HG03025 (cell line): ENCODE measurements at regions not wholly inside any gene's neighbourhood (a gene's known extent, or its start where the extent isn't known, plus 50 kb on each side); places are given as distances from the start of the nearest gene placed in this dataset.

Experiments
- ATAC-seq: cut with Tn5 transposase; IDR thresholded peaks from one replicate; pipeline ENCODE4 v1.9.1; 2021; ENCODE audit warnings: mild to moderate bottlenecking, moderate library complexity; ENCODE audit not compliant: unreplicated experiment, low FRiP score

GRCh38 chr1:220979371-220979770, 100.1 kb downstream of the HLX start:
- ATAC-seq: no peak

- no peak for ATAC-seq
Observed at GRCh38 chr1:220982686-220983085, 103.4 kb downstream of the HLX start.

- no peak for ATAC-seq
Observed at GRCh38 chr1:220983877-220984635, 104.8 kb downstream of the HLX start.

- ATAC-seq: no peak
Observed at GRCh38 chr1:220990427-220991339, 111.4 kb downstream of the HLX start.

- no peak for ATAC-seq
Observed at GRCh38 chr1:220991506-220991905, 112.3 kb downstream of the HLX start.

- ATAC-seq: no peak
Observed at GRCh38 chr1:220991959-220992704, 112.9 kb downstream of the HLX start.

- ATAC-seq: no peak
Observed at GRCh38 chr1:220992705-220993052, 113.4 kb downstream of the HLX start.

GRCh38 chr1:220994671-220995070, 115.4 kb downstream of the HLX start:
- ATAC-seq: no peak

GRCh38 chr1:220997791-220998190, 118.5 kb downstream of the HLX start:
- ATAC-seq: no peak

GRCh38 chr1:220999872-221000863, 120.9 kb downstream of the HLX start:
- no peak for ATAC-seq

GRCh38 chr1:221001167-221001566, 121.9 kb downstream of the HLX start:
- no peak for ATAC-seq

- no peak for ATAC-seq
Observed at GRCh38 chr1:221002601-221003000, 123.4 kb downstream of the HLX start.

GRCh38 chr1:221011145-221011544, 131.9 kb downstream of the HLX start:
- no peak for ATAC-seq

- no peak for ATAC-seq
Observed at GRCh38 chr1:221012120-221012519, 132.9 kb downstream of the HLX start.

- ATAC-seq: no peak
Observed at GRCh38 chr1:221013691-221014660, 134.7 kb downstream of the HLX start.

GRCh38 chr1:221015159-221015790, 136.0 kb downstream of the HLX start:
- ATAC-seq: no peak

GRCh38 chr1:221016751-221017150, 137.5 kb downstream of the HLX start:
- ATAC-seq: no peak

GRCh38 chr1:221018414-221018813, 139.2 kb downstream of the HLX start:
- no peak for ATAC-seq
